SK-N-SH (cell line): ENCODE measurements at regions not wholly inside any gene's neighbourhood (a gene's known extent, or its start where the extent isn't known, plus 50 kb on each side); places are given as distances from the start of the nearest gene placed in this dataset.

Source experiments
- CTCF ChIA-PET: fragments of 300-600, 350-600 bp; formaldehyde crosslinking; extraction: SDS; loops from one replicate; lab custom pipeline; 2021; lab: Yijun Ruan, JAX
- POLR2A ChIA-PET: fragments of 350-600 bp; sonication (Branson Sonifier 250); formaldehyde crosslinking; extraction: SDS; loops from one replicate; lab custom pipeline; 2020; ENCODE audit warnings: antibody characterized with exemption, inconsistent platforms; lab: Yijun Ruan, JAX
- DNase-seq: peaks from one replicate; pipeline ENCODE4 v3.0.0; 2012
- H2AFZ ChIP-seq: fragments of 200-600 bp; sonication (generic); 2 replicates; pipeline ENCODE4 v1.8.1; 2016; ENCODE audit warnings: antibody characterized with exemption, mild to moderate bottlenecking, low read depth
- H3F3A ChIP-seq: fragments of 200-600 bp; sonication (generic); replicated peaks from 2 replicates; pipeline ENCODE3; 2016; ENCODE audit warnings: antibody characterized with exemption, mild to moderate bottlenecking; ENCODE audit not compliant: insufficient read depth
- H3K27ac ChIP-seq, 2 experiments: fragments of 200-500 bp in 1 of 2; fragments of 200-600 bp in 1 of 2; sonication (Bioruptor generic) in 1 of 2; sonication (generic), shearing (Covaris generic) in 1 of 2; 2 replicates each; pipeline versions ENCODE4 v1.5.1 to v1.6.1; 2014 to 2016; ENCODE audit warnings: low read depth in 2 of 2, inconsistent platforms in 1 of 2, low read length in 1 of 2, mild to moderate bottlenecking in 1 of 2, mixed read lengths in 1 of 2
- H3K27me3 ChIP-seq: fragments of 200-600 bp; sonication (generic), shearing (Covaris generic); 2 replicates; pipeline ENCODE4 v1.6.1; 2016; ENCODE audit warnings: mixed run types; ENCODE audit not compliant: insufficient read depth
- H3K36me3 ChIP-seq, 2 experiments: fragments of 200-500 bp in 1 of 2; fragments of 200-600 bp in 1 of 2; sonication (Bioruptor generic) in 1 of 2; sonication (generic) in 1 of 2; replicated peaks in 1 of 2; 2 replicates each; pipeline versions ENCODE3 to v1.5.1; 2014 to 2016; ENCODE audit warnings: low read length in 1 of 2, mild to moderate bottlenecking in 1 of 2; ENCODE audit not compliant: insufficient read depth in 2 of 2, control insufficient read depth in 1 of 2
- H3K4me1 ChIP-seq, 2 experiments: fragments of 200-500 bp in 1 of 2; fragments of 200-600 bp in 1 of 2; sonication (Bioruptor generic) in 1 of 2; sonication (generic), shearing (Covaris generic) in 1 of 2; 2 replicates each; pipeline versions ENCODE4 v1.5.1 to v1.6.1; 2014 to 2016; ENCODE audit warnings: low read depth in 1 of 2, low read length in 1 of 2, mixed run types in 1 of 2; ENCODE audit not compliant: insufficient read depth in 2 of 2, control insufficient read depth in 1 of 2
- H3K4me2 ChIP-seq: fragments of 200-600 bp; sonication (generic), shearing (Covaris generic); 2 replicates; pipeline ENCODE4 v1.6.1; 2017; ENCODE audit warnings: mixed run types
- H3K4me3 ChIP-seq, 2 experiments: fragments of 200-500 bp in 1 of 2; fragments of 200-600 bp in 1 of 2; sonication (Bioruptor generic) in 1 of 2; sonication (generic), shearing (Covaris generic) in 1 of 2; 2 replicates each; pipeline versions ENCODE4 v1.5.1 to v1.8.1; 2014 to 2016; ENCODE audit warnings: low read depth in 2 of 2, inconsistent platforms in 1 of 2, low read length in 1 of 2, mild to moderate bottlenecking in 1 of 2, mixed read lengths in 1 of 2, moderate library complexity in 1 of 2
- H3K79me2 ChIP-seq: fragments of 200-600 bp; sonication (generic); 2 replicates; pipeline ENCODE4 v1.8.1; 2017; ENCODE audit warnings: mild to moderate bottlenecking; ENCODE audit not compliant: insufficient read depth
- H3K9ac ChIP-seq: fragments of 200-600 bp; sonication (generic); 2 replicates; pipeline ENCODE4 v1.6.1; 2017; ENCODE audit warnings: mixed run types
- H3K9me2 ChIP-seq: fragments of 200-600 bp; sonication (generic); 2 replicates; pipeline ENCODE4 v1.6.1; 2017; ENCODE audit warnings: mixed run types
- H3K9me3 ChIP-seq: fragments of 200-600 bp; sonication (generic); 2 replicates; pipeline ENCODE4 v1.6.1; 2017; ENCODE audit warnings: mixed run types, mild to moderate bottlenecking, moderate library complexity
- H4K20me1 ChIP-seq: fragments of 200-600 bp; sonication (generic); 2 replicates; pipeline ENCODE4 v1.6.1; 2017; ENCODE audit warnings: mild to moderate bottlenecking, mixed run types; ENCODE audit not compliant: insufficient read depth
- EP300 ChIP-seq, 2 experiments: IDR thresholded peaks; 2 replicates each; pipeline versions ENCODE4 v1.4.0 to v1.6.1; 2012; ENCODE audit warnings: borderline replicate concordance in 1 of 2, low read depth in 1 of 2, low read length in 1 of 2
- EZH2phosphoT487 ChIP-seq: fragments of 200-600 bp; sonication (generic); IDR thresholded peaks from 2 replicates; pipeline ENCODE4 v1.6.1; 2017; ENCODE audit warnings: low read depth, mixed run types, mild to moderate bottlenecking, antibody characterized with exemption, moderate library complexity, borderline replicate concordance
- GATA2 ChIP-seq: sonication (generic); formaldehyde crosslinking; IDR thresholded peaks from 2 replicates; pipeline ENCODE4 v1.5.0; 2020; ENCODE audit warnings: mild to moderate bottlenecking, missing genetic modification reagents
- MXI1 ChIP-seq: IDR thresholded peaks from 2 replicates; pipeline ENCODE4 v1.6.1; 2012; ENCODE audit warnings: mild to moderate bottlenecking, low read depth, low read length, improper control_type of control experiment
- RXRA ChIP-seq: IDR thresholded peaks from 2 replicates; pipeline ENCODE4 v1.4.0; 2012; ENCODE audit warnings: low read depth, mild to moderate bottlenecking, borderline replicate concordance
- SIN3A ChIP-seq: IDR thresholded peaks from 2 replicates; pipeline ENCODE4 v1.6.1; 2012; ENCODE audit warnings: low read depth, mild to moderate bottlenecking, low read length, moderate library complexity, borderline replicate concordance
- TAF1 ChIP-seq: IDR thresholded peaks from 2 replicates; pipeline ENCODE4 v1.6.1; 2012; ENCODE audit warnings: low read depth, mild to moderate bottlenecking, low read length, moderate library complexity, borderline replicate concordance
- TCF12 ChIP-seq: IDR thresholded peaks from 2 replicates; pipeline ENCODE4 v1.4.0; 2012
- TEAD4 ChIP-seq: IDR thresholded peaks from 2 replicates; pipeline ENCODE4 v1.4.0; 2012; ENCODE audit warnings: mild to moderate bottlenecking, borderline replicate concordance; ENCODE audit not compliant: insufficient read depth
- WGBS: methylation state at CpG from one replicate; pipeline ENCODE4 v1.1.6; 2017; ENCODE audit warnings: low lambda C conversion rate; 5-methylcytosine and 5-hydroxymethylcytosine counted together
- TF ChIP-seq, protein P1 (sequence below): IDR thresholded peaks from 2 replicates; pipeline ENCODE4; 2012
- TF ChIP-seq, protein P2 (sequence below): fragments of 200-600 bp; sonication (generic); IDR thresholded peaks from 2 replicates; pipeline ENCODE4 v1.6.1; 2017; ENCODE audit warnings: antibody characterized with exemption, mild to moderate bottlenecking, moderate library complexity
- TF ChIP-seq, protein P3 (sequence below): IDR thresholded peaks from 2 replicates; pipeline ENCODE4 v1.4.0; 2012; ENCODE audit warnings: low read depth

DNA sequence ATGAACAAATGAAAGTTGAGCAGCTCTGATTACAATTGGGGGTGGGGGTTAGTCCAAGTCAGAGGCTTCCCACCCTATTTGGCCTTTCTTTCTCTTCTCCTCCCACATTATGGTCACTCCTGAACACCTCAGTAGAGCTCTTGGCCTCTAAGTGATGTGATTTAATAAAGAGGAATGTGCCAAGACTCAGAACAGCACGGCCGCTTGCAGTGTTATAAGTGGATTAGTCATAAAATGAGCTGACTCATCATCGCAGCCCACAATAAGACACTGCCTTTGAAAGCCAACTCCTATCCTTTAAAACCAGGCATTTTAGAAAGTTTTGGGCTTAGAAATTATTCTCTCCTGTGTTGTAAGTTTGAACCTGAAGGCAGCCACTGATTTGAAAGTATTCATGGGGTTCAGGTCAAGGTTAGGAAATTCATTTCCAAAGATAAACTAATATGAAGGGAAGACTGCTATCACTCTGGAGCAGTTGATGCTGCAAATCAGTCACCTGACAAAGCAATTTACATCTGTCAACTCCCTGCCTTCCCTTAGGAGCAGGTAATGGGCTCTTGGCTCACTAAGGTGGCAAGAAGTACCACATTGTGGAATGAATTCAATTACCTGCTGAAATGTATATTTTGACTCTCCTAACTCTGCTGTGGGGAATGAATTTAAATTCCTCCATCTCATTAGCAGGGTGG is 283.6 kb upstream of the NMUR2 start (continued):
- TF ChIP-seq, protein P1, sequence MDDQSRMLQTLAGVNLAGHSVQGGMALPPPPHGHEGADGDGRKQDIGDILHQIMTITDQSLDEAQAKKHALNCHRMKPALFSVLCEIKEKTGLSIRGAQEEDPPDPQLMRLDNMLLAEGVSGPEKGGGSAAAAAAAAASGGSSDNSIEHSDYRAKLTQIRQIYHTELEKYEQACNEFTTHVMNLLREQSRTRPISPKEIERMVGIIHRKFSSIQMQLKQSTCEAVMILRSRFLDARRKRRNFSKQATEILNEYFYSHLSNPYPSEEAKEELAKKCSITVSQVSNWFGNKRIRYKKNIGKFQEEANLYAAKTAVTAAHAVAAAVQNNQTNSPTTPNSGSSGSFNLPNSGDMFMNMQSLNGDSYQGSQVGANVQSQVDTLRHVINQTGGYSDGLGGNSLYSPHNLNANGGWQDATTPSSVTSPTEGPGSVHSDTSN = 0 out of 2 replicates have a peak, but pooled peaks have one; percentile 16
- TF ChIP-seq TEAD4 = no peak
- TF ChIP-seq GATA2 (CRISPR knock-in tag) = no peak
- TF ChIP-seq, protein P2, sequence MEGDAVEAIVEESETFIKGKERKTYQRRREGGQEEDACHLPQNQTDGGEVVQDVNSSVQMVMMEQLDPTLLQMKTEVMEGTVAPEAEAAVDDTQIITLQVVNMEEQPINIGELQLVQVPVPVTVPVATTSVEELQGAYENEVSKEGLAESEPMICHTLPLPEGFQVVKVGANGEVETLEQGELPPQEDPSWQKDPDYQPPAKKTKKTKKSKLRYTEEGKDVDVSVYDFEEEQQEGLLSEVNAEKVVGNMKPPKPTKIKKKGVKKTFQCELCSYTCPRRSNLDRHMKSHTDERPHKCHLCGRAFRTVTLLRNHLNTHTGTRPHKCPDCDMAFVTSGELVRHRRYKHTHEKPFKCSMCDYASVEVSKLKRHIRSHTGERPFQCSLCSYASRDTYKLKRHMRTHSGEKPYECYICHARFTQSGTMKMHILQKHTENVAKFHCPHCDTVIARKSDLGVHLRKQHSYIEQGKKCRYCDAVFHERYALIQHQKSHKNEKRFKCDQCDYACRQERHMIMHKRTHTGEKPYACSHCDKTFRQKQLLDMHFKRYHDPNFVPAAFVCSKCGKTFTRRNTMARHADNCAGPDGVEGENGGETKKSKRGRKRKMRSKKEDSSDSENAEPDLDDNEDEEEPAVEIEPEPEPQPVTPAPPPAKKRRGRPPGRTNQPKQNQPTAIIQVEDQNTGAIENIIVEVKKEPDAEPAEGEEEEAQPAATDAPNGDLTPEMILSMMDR = no peak
- no peak; the same call in 1 of the 2 replicates for TF ChIP-seq TCF12
- peak in 1 of 2 experiments; percentile 28; a peak in 1 of 4 replicates for TF ChIP-seq EP300 (IDR thresholded peaks at IDR 0.05; ENCODE audit: borderline replicate concordance in 1 of 2, low read depth in 1 of 2, low read length in 1 of 2)

DNA sequence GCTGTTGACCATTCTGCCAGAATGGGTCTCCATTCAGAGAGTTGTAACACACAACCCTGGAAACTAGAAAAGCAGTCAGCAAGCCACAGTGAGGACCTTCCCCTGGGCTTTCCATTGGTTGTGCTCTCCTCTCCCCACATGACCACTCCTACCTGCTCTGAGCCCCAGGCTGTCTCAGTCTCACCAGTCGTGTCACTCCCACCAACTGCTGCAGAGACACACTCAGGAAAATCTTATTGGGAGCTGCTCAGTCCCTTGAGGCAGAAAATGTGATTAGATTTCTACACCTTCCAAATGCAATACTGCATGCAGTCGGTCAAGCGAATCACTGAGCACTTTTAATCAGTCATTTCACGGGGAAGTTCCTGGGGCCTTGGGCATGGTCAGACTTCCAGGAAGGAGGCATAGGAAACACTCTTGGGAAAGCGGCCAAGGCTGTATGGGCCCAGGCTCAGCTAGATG is 284.2 kb upstream of the NMUR2 start:
- Histone ChIP-seq H3K9me3 (no peaks in the 10 kb centered on the region), H2AFZ (no peak overlapping the region), H3K9ac (no peak overlapping the region), H4K20me1 (no peaks in the 10 kb centered on the region), H3K9me2 (no peaks in the 10 kb centered on the region), H3K79me2 (no peaks in the 10 kb centered on the region), H3K27ac (no peak overlapping the region), H3F3A (peaks cover 4% of the 10 kb centered on the region), H3K4me1 (no peaks in the 10 kb centered on the region; a peak in 1 of 4 replicates), H3K4me3 (no peak overlapping the region), H3K36me3 (no peaks in the 10 kb centered on the region), H3K27me3 (no peaks in the 10 kb centered on the region), H3K4me2 (no peak overlapping the region)
- CTCF ChIA-PET = interaction anchor here (1.3 kb wide), 1 partner anchor 9 kb away, joined by 3 read pairs; no protein-coding TSS in a partner anchor
- TF ChIP-seq, protein P3, sequence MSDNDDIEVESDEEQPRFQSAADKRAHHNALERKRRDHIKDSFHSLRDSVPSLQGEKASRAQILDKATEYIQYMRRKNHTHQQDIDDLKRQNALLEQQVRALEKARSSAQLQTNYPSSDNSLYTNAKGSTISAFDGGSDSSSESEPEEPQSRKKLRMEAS = no peak
- no peak for TF ChIP-seq RXRA
- no peak for TF ChIP-seq TEAD4
- no peak for TF ChIP-seq TAF1
- no peak for TF ChIP-seq MXI1
- no peak for TF ChIP-seq GATA2 (CRISPR knock-in tag)
- no peak for TF ChIP-seq EZH2phosphoT487
- TF ChIP-seq SIN3A = no peak
- 32% methylated on average over 5 of the region's 5 CpGs for WGBS
- POLR2A ChIA-PET = no interaction called here
- DNase-seq = no peak
